Activated CD8-positive, alpha-beta T cell treated with anti-CD3 and anti-CD28 coated beads, Interleukin-2, amount 10 ng/mL, durations not matched to agents 7 days and 5 days (primary cell): ENCODE measurements at regions not wholly inside any gene's neighbourhood (a gene's known extent, or its start where the extent isn't known, plus 50 kb on each side); places are given as distances from the start of the nearest gene placed in this dataset.

ENCODE experiments used
- ATAC-seq: fragments of 150-1000 bp; cut with Tn5 transposase; one replicate; pipeline ENCODE4 v1.10.0; 2021; ENCODE audit warnings: moderate library complexity
- CTCF ChIA-PET: fragments of 350-600 bp; sonication (Branson Sonifier 250); formaldehyde crosslinking; loops from one replicate; lab custom pipeline; 2021; ENCODE audit warnings: antibody characterized with exemption; lab: Charles Lee
- POLR2A ChIA-PET: fragments of 350-600 bp; sonication (Branson Sonifier 250); formaldehyde crosslinking; loops from one replicate; lab custom pipeline; 2021; ENCODE audit warnings: antibody characterized with exemption; lab: Charles Lee
- DNase-seq: peaks from one replicate; pipeline ENCODE4 v3.0.0-alpha.2; 2020
- H3K27ac Mint-ChIP-seq: one replicate; pipeline ENCODE4 v1.8.0; 2021; ENCODE audit warnings: mild to moderate bottlenecking, mixed read lengths
- H3K27me3 Mint-ChIP-seq: one replicate; pipeline ENCODE4 v1.8.0; 2021; ENCODE audit warnings: low read depth, mixed read lengths
- H3K36me3 Mint-ChIP-seq: one replicate; pipeline ENCODE4 v1.8.0; 2021; ENCODE audit warnings: low read depth, mixed read lengths
- H3K4me1 Mint-ChIP-seq: one replicate; pipeline ENCODE4 v1.8.0; 2021; ENCODE audit warnings: low read depth, mixed read lengths
- H3K4me3 Mint-ChIP-seq: one replicate; pipeline ENCODE4 v1.8.0; 2021; ENCODE audit warnings: mild to moderate bottlenecking, mixed read lengths
- H3K9me3 Mint-ChIP-seq: one replicate; pipeline ENCODE4 v1.8.0; 2022; ENCODE audit warnings: mixed read lengths; ENCODE audit not compliant: insufficient read depth

DNA sequence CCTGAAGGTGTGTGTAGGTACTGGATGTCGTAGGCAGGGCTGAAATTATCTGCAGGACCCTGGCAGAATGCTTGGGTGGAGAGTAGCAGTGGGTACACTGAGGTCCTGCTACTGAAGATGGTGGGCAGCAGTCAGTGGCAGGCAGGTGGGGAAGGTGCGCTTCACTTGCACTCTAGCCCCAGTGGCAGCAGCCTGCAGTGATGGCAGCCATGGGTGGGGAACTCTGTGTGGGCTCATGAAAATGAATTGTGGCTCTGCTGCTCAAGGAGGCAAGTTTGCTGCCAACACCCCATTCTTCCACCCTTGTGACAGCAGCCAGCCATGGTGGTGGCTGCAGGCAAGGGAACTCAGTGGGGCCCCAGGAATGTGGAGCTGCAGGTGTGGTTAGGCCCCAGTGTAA lies 1242.7 kb upstream of the MIR17HG start:
- ATAC-seq (no peak), DNase-seq (no peak)
- H3K27me3 Mint-ChIP-seq = no peaks in the 10 kb centered on the region

DNA sequence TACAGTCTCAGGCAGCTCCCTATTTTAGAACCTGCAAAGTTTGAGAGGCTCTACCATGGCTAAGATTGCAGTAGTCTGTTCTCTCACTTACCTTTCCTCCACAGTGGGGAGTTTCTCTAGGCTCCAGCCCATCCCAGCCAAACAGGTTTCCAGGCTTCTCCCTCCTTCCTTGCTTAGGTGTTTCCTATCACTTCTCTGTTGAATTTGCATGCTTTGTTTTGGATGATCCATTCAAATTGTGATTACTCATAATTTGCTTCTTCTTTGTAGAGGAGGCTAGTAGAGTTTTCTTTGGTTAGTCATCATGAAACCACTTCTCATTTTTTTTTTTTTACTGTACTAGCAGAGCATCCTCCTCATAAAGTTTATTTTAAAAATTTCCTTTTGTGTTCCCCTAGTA lies 1242.2 kb upstream of the MIR17HG start:
- POLR2A ChIA-PET = no interaction called here
- no peaks in the 10 kb centered on the region for H3K27me3 Mint-ChIP-seq
- ATAC-seq = no peak
- no peaks in the 10 kb centered on the region for H3K36me3 Mint-ChIP-seq
- peaks cover 12% of the 10 kb centered on the region for H3K9me3 Mint-ChIP-seq
- H3K4me3 Mint-ChIP-seq = no peak overlapping the region
- DNase-seq = no peak
- CTCF ChIA-PET = no interaction called here
- H3K27ac Mint-ChIP-seq = no peak overlapping the region
- no peaks in the 10 kb centered on the region for H3K4me1 Mint-ChIP-seq

More for the DNA sequence above, 1242.7 kb upstream of the MIR17HG start:
- Mint-ChIP-seq H3K4me3 (no peak overlapping the region), H3K36me3 (no peaks in the 10 kb centered on the region), H3K4me1 (no peaks in the 10 kb centered on the region), H3K27ac (no peak overlapping the region), H3K9me3 (peaks cover 7% of the 10 kb centered on the region)
- POLR2A ChIA-PET = no interaction called here
- CTCF ChIA-PET = no interaction called here

DNA sequence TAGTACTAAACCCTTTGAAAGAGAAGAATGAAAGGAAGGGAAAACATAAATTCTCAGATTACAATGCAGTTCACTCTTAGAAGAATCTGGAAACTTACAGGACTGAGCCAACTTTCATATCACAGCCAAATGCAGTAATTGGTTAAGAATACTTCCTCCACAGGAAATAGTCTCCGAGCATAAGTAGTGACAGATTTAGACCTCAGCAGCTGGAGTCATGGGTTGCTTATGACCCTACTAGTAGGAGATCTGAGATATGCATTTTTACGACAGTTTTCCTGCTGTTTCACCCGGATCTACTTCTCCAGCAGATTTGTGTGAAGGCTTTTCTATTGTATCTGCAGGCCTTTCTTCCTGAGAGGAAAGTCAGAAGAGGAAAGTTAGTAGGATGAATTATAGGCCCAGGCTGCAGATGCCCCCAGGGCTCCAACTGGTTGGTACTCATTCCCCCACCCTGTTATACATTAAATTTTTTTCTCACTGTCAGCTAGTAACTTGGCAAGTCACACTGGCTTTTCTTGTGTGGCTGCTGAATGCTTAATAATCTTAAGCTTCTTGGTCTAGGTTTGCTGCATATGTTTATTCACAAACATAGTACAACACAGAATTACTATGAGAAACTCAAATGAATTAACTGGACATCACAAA lies 1241.5 kb upstream of the MIR17HG start:
- peaks cover 14% of the 10 kb centered on the region for H3K9me3 Mint-ChIP-seq
- no peaks in the 10 kb centered on the region for H3K27me3 Mint-ChIP-seq
- H3K4me3 Mint-ChIP-seq = no peak overlapping the region
- ATAC-seq = no peak
- H3K36me3 Mint-ChIP-seq = no peaks in the 10 kb centered on the region
- ChIA-PET CTCF (no interaction called here), POLR2A (no interaction called here)
- no peak overlapping the region for H3K27ac Mint-ChIP-seq
- H3K4me1 Mint-ChIP-seq = no peaks in the 10 kb centered on the region
- DNase-seq = no peak

DNA sequence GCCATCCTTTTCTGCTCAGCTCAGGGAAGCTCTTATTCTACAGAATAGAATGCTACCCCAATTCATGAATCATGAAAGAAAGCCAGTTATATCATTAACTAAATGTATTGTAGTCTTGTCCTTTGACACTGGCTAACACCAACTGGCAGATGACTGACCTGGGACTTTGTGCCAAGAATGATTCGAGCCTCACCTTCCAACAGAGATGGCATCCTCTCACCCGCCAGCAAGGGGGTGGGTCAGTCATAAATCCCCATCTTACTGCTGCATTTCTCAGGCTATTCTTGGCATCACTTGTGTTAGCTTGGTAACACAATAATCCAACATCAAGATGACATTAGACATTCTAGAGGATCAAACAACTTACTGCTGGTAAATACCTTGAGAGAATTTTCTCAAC lies 1239.8 kb upstream of the MIR17HG start:
- Mint-ChIP-seq H3K9me3 (peaks cover 10% of the 10 kb centered on the region), H3K36me3 (no peaks in the 10 kb centered on the region), H3K4me1 (no peaks in the 10 kb centered on the region), H3K27me3 (no peaks in the 10 kb centered on the region), H3K27ac (no peak overlapping the region), H3K4me3 (no peak overlapping the region)
- ChIA-PET POLR2A (no interaction called here), CTCF (no interaction called here)
- no peak for ATAC-seq
- DNase-seq = no peak

DNA sequence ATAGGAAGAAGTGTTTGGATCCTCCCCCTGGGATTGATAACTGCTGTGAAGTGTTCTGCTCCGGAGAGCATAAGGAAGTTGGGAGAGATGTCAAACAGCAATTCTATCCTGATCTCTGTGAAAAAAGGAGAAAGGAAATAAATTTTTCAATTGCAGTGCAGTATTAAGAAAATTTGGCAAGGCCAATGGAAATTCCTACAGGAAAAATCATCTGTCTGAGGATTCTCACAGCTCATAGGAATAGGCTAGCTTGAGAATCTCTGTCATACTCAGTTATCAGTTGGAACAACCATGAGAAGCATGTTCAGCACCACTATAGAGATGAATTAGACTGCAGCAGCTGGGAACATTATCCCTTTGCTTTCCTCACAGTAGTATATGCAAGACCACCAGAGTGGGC lies 1238.9 kb upstream of the MIR17HG start:
- POLR2A ChIA-PET = no interaction called here

DNA sequence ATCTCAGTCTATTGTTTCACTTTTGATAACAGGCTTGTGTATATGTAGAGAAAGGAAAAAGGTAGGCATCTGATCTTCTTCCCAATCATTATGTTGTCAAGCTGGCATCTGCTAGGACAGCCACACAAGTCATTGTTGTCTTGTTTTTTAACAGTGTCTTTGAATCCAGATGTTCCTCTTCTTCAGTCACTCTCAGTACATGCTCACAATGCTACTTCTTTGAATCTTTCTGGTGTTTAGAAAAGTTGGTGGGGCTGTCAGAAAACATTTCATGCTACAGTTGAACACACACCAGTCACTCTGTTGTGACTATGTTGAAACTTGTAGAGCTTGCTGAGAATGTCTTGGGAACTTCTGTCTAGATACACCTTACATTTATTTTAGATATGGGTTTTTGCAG lies 1231.4 kb upstream of the MIR17HG start:
- Mint-ChIP-seq H3K4me1 (no peaks in the 10 kb centered on the region), H3K27ac (no peak overlapping the region), H3K9me3 (peaks cover 3% of the 10 kb centered on the region), H3K36me3 (no peaks in the 10 kb centered on the region), H3K4me3 (no peak overlapping the region), H3K27me3 (no peaks in the 10 kb centered on the region)
- ChIA-PET CTCF (no interaction called here), POLR2A (no interaction called here)
- ATAC-seq (no peak), DNase-seq (no peak)

More for the DNA sequence above, 1238.9 kb upstream of the MIR17HG start:
- DNase-seq (no peak), ATAC-seq (no peak)
- H3K4me1 Mint-ChIP-seq = no peaks in the 10 kb centered on the region
- CTCF ChIA-PET = no interaction called here
- H3K9me3 Mint-ChIP-seq = peaks cover 10% of the 10 kb centered on the region
- no peaks in the 10 kb centered on the region for H3K36me3 Mint-ChIP-seq
- no peaks in the 10 kb centered on the region for H3K27me3 Mint-ChIP-seq
- H3K4me3 Mint-ChIP-seq = no peak overlapping the region
- H3K27ac Mint-ChIP-seq = no peak overlapping the region

DNA sequence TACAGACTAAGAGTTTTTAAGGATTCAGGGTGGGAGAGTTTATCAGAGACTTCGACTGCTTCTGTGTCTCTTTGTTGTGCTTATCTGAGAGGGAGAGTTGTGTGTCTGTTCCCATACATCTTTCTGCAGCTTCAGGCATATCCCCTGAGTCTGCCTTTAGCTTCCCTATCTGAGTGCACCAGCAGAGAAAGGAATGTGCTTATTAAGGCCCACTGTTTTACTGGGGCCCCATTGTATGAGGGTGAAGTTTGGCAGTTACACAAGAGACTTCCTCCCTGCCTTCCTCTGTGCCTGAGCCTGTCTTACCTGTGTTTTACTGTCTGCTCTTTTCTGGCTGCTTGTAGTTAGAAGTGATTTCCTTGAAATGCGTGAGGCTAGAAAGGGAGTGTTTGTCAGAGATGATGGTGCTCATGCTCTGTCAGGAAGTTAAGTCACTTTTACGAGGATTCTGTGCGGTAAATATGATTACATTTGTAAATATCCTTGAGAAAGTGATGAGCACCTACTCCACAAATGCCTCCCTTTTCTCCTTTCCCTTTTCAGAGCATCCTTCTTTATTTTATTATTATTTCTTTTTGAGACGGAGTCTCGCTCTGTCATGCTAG lies 1228.9 kb upstream of the MIR17HG start:
- no peaks in the 10 kb centered on the region for H3K4me1 Mint-ChIP-seq
- DNase-seq (no peak), ATAC-seq (no peak)
- no peak overlapping the region for H3K4me3 Mint-ChIP-seq
- H3K27ac Mint-ChIP-seq = no peak overlapping the region
- ChIA-PET CTCF (no interaction called here), POLR2A (no interaction called here)
- no peaks in the 10 kb centered on the region for H3K27me3 Mint-ChIP-seq
- no peaks in the 10 kb centered on the region for H3K36me3 Mint-ChIP-seq
- H3K9me3 Mint-ChIP-seq = peaks cover 3% of the 10 kb centered on the region

DNA sequence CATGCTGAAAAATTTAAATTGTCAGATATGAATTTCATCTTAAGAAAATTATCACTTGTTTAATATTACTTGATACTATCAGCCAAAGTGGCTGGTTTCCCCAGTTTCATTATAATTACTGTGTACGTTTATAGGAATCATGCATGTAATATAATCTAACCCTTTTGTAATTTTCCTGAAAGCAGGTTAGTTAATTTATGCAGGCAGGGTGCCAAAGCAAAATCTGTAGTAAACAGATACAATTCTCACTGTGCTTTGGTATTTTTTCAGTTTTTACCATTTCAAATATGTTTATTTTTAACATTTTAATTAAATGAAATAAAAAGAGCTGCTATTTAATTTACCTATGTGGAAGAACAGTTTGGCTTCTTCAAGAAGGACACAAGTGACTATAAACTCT lies 1227.5 kb upstream of the MIR17HG start:
- no peaks in the 10 kb centered on the region for H3K27me3 Mint-ChIP-seq
- CTCF ChIA-PET = no interaction called here
- no peak overlapping the region for H3K4me3 Mint-ChIP-seq

DNA sequence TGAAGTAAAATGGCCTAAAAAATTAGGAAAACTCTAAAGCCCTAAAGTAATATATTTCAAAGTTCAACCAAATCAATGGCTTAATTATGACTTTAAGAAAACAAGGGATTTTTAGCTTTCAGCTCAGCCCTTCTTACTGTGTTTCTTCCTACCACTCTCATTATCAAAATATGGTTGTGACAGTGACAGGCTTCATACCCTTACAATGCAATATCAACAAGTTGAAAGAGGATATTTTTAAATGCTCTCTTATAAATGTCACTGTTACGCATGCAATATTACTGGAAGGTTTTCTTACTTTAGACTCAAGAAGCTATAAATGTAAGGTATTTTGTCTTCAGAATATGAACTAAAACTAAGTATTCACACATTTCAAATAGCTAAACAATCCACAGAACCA lies 1225.7 kb upstream of the MIR17HG start:
- ATAC-seq (no peak), DNase-seq (no peak)
- POLR2A ChIA-PET = no interaction called here
- CTCF ChIA-PET = no interaction called here
- Mint-ChIP-seq H3K36me3 (no peaks in the 10 kb centered on the region), H3K27ac (no peak overlapping the region), H3K9me3 (peaks cover 18% of the 10 kb centered on the region), H3K27me3 (no peaks in the 10 kb centered on the region), H3K4me1 (no peaks in the 10 kb centered on the region), H3K4me3 (no peak overlapping the region)

More for the DNA sequence above, 1227.5 kb upstream of the MIR17HG start:
- Mint-ChIP-seq H3K36me3 (no peaks in the 10 kb centered on the region), H3K27ac (no peak overlapping the region), H3K9me3 (peaks cover 12% of the 10 kb centered on the region), H3K4me1 (no peaks in the 10 kb centered on the region)
- POLR2A ChIA-PET = no interaction called here
- ATAC-seq = no peak
- no peak for DNase-seq

DNA sequence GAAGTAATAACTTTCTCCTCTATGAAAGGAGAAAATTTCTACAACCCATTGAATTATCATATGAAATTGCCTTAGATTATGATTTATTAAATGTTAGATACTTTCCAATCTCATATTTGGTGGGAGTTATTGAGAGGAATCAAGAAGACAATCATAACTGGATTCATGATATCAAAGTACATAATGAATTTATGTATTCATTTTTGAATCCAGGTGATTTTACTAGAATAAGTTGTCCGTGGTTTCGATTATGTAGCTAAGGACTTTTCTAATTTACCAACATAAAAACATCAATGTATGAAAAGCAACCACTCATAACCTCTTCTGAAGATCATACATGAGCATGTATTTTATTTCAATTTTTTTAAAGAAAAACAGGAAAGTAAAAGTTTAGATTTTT lies 1225.0 kb upstream of the MIR17HG start:
- CTCF ChIA-PET = no interaction called here
- no peaks in the 10 kb centered on the region for H3K27me3 Mint-ChIP-seq
- POLR2A ChIA-PET = no interaction called here

DNA sequence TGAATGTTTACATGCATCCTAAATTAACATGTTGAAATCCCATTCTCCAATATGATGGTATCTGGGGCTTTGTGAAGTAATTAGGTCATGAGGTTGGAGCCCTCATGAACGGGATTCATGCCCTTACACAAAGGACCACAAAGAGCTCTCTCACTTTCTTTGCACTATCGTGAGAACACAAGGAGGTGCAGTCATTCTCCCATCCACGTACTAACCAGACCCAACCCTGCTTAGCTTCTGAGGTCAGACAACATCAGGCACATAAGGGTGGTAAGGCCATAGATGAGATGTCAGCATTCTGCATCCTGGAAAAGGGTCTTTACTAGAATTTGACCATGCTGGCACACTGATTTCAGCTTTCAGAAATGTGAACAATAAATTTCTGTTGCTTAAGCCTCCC lies 1211.9 kb upstream of the MIR17HG start:
- Mint-ChIP-seq H3K9me3 (peaks cover 13% of the 10 kb centered on the region), H3K4me3 (no peak overlapping the region), H3K27ac (no peak overlapping the region), H3K4me1 (no peaks in the 10 kb centered on the region), H3K36me3 (no peaks in the 10 kb centered on the region), H3K27me3 (no peaks in the 10 kb centered on the region)
- ATAC-seq = no peak
- DNase-seq = no peak
- POLR2A ChIA-PET = no interaction called here
- CTCF ChIA-PET = no interaction called here

More for the DNA sequence above, 1225.0 kb upstream of the MIR17HG start:
- Mint-ChIP-seq H3K4me3 (no peak overlapping the region), H3K36me3 (no peaks in the 10 kb centered on the region), H3K27ac (no peak overlapping the region), H3K9me3 (peaks cover 18% of the 10 kb centered on the region), H3K4me1 (no peaks in the 10 kb centered on the region)
- DNase-seq (no peak), ATAC-seq (no peak)

DNA sequence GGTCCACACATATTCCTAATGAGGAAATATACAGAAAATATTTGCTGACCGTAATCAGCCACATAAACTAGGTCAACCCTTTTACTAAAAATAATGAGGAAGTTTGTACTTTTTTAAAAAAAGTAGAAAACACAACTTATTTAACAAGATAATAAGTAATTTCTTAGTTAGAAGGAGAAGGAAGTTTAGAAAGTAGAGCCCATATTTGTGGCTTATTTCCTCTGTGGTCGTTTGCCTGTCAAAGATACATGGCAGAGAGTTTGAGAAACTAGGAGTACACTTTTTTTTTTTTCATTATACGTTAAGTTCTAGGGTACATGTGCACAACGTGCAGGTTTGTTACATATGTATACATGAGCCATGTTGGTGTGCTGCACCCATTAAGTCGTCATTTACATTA lies 1205.2 kb upstream of the MIR17HG start:
- POLR2A ChIA-PET = no interaction called here
- no peaks in the 10 kb centered on the region for H3K4me1 Mint-ChIP-seq
- no peaks in the 10 kb centered on the region for H3K36me3 Mint-ChIP-seq
- CTCF ChIA-PET = no interaction called here
- ATAC-seq = no peak
- H3K9me3 Mint-ChIP-seq = peaks cover 13% of the 10 kb centered on the region
- H3K27ac Mint-ChIP-seq = no peak overlapping the region
- no peaks in the 10 kb centered on the region for H3K27me3 Mint-ChIP-seq
- H3K4me3 Mint-ChIP-seq = no peak overlapping the region
- no peak for DNase-seq
